ENCODE measurements at regions not wholly inside any gene's neighbourhood (a gene's known extent, or its start where the extent isn't known, plus 50 kb on each side); places are given as distances from the start of the nearest gene placed in this dataset.

DNA sequence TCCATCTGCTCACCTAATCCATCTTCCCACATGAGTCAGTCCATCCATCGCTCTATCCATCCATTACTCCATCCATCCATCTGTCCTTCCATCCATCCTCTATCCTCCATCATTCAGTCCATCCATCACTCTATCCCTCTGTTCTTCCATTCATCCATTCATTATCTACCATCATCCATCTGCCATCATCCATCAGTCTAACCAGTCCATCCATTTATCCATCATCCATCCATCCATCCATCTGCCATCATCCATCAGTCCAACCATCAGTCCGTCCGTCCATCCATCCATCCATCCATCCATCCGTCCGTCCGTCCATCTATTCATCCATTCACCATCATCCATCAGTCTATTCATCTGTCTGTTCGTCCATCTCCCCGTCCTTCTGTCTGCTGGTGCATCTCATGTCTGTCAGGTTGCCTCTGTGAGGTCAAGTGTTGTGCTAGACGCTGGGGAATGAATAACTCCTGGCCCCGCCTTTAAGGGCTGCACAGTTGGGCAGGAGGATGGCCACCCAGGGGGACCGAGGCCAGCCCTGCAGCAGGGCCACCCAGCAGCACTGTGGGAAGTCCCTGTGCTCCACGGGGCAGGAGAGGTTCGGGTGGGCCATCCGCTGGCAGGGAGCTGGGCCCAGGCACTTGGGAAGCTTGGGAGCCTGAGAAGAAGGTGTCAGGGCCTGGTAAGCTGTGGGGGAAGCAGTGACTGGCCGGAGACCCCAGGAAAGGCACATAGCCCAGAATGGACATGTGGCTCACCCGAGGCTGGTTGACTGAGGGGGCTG, 137.1 kb downstream of the CTTN start (continued):
- TF ChIP-seq, protein P1, sequence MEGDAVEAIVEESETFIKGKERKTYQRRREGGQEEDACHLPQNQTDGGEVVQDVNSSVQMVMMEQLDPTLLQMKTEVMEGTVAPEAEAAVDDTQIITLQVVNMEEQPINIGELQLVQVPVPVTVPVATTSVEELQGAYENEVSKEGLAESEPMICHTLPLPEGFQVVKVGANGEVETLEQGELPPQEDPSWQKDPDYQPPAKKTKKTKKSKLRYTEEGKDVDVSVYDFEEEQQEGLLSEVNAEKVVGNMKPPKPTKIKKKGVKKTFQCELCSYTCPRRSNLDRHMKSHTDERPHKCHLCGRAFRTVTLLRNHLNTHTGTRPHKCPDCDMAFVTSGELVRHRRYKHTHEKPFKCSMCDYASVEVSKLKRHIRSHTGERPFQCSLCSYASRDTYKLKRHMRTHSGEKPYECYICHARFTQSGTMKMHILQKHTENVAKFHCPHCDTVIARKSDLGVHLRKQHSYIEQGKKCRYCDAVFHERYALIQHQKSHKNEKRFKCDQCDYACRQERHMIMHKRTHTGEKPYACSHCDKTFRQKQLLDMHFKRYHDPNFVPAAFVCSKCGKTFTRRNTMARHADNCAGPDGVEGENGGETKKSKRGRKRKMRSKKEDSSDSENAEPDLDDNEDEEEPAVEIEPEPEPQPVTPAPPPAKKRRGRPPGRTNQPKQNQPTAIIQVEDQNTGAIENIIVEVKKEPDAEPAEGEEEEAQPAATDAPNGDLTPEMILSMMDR (conservative IDR thresholded peaks at IDR 0.05; ENCODE audit: low read depth in 2 of 2): no peak
- TF ChIP-seq STAT1 (IDR thresholded peaks at IDR 0.05; ENCODE audit: unreplicated experiment): no peak
- no peak for TF ChIP-seq ZNF114 (CRISPR knock-in tag; IDR thresholded peaks at IDR 0.05)
- TF ChIP-seq NANOG (IDR thresholded peaks at IDR 0.05; ENCODE audit: borderline replicate concordance): no peak

DNA sequence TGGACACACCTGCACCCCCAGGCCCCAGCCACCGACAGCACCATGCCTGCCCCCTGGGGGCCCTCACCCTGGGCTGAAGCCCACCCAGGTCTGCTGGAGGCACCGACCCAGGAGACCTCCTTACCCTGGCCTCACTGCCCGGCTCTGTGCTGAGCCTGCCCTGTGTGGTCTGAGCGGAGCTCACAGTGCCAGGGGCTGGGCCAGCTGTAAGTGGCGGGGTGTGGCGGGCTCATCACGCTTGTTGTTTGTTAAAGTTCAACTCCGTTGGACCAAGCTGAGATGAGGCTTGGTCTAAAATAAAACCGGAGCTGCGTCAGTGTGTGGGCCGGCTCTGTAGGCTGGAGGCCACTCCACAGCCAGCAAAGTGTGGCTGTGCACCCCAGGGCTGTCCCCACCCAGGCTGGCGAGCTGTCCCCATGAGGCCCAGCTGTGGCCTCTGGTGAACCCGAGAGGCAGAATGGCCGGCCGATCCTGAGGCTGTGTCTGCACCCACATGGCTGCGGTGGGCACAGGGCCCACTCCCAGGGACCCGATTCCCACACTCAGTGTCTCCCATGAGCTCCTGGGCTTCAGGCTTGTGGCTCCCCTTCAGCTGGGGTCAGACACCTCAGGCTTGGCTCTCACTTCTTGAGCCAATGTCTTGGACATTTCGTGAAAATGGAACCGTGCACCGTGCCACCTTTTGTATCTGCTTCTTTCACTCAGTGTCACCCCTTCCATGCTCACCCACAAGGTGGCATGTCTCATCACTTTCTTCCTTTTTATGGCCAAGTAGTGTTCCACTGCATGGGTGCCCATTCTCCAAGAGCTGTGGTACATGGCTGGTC, 137.9 kb downstream of the CTTN start:
- no peak overlapping the region for H3K4me3 ChIP-seq
- H3K36me3 ChIP-seq (ENCODE audit: insufficient read depth): no peaks in the 10 kb centered on the region

More for the DNA sequence above, 137.9 kb downstream of the CTTN start:
- TF ChIP-seq NANOG (IDR thresholded peaks at IDR 0.05; ENCODE audit: borderline replicate concordance) (no peak), JUNB (IDR thresholded peaks at IDR 0.05; ENCODE audit: unreplicated experiment) (no peak), STAT1 (IDR thresholded peaks at IDR 0.05; ENCODE audit: unreplicated experiment) (no peak), ZNF114 (CRISPR knock-in tag; IDR thresholded peaks at IDR 0.05) (no peak), ZNF462 (CRISPR knock-in tag; IDR thresholded peaks at IDR 0.05) (no peak), EZH2 (IDR thresholded peaks at IDR 0.05; ENCODE audit: low read depth, unreplicated experiment) (no peak), EZH2phosphoT487 (IDR thresholded peaks at IDR 0.05; ENCODE audit: unreplicated experiment) (no peak), ETS1 (IDR thresholded peaks at IDR 0.05) (no peak)
- Histone ChIP-seq H4K20me1 (replicated peaks; ENCODE audit: insufficient read depth) (no peaks in the 10 kb centered on the region), H3K27me3 (ENCODE audit: insufficient read depth) (no peaks in the 10 kb centered on the region), H3K4me2 (no peak overlapping the region), H2AFZ (no peak overlapping the region), H3K79me2 (replicated peaks; ENCODE audit: insufficient read depth) (no peaks in the 10 kb centered on the region), H3K9me2 (ENCODE audit: insufficient read depth) (no peaks in the 10 kb centered on the region), H3K27ac (ENCODE audit: low read depth) (no peak overlapping the region), H3F3A (replicated peaks; ENCODE audit: low read depth) (no peaks in the 10 kb centered on the region), H3K4me1 (ENCODE audit: insufficient read depth) (peaks cover 13% of the 10 kb centered on the region)
- Mint-ChIP-seq H3K36me3 (ENCODE audit: low read depth) (peaks cover 10% of the 10 kb centered on the region), H3K27ac (peak overlapping the region; percentile 36; the same call in 1 of the 2 replicates), H3K27me3 (ENCODE audit: insufficient read depth, low read depth, poor library complexity) (peaks cover 13% of the 10 kb centered on the region), H3K4me1 (peaks cover 22% of the 10 kb centered on the region), H3K4me3 (no peak overlapping the region), H3K9me3 (peaks cover 7% of the 10 kb centered on the region; the same call in 2 of the 3 replicates)
- ATAC-seq (no peak), DNase-seq (ENCODE audit: low spot score) (no peak)

Measured in GM23338 (cell line).